Activated CD8-positive, alpha-beta memory T cell treated with anti-CD3 and anti-CD28 coated beads for 1 hour (primary cell): ENCODE measurements at regions not wholly inside any gene's neighbourhood (a gene's known extent, or its start where the extent isn't known, plus 50 kb on each side); places are given as distances from the start of the nearest gene placed in this dataset.

Experiments used
- DNase-seq, 2 donors: peaks; one replicate each; pipeline ENCODE4 v3.0.0-alpha.2; 2020; ENCODE audit warnings: low read depth in 1 of 2; ENCODE audit errors: extremely low read depth in 1 of 2

DNA sequence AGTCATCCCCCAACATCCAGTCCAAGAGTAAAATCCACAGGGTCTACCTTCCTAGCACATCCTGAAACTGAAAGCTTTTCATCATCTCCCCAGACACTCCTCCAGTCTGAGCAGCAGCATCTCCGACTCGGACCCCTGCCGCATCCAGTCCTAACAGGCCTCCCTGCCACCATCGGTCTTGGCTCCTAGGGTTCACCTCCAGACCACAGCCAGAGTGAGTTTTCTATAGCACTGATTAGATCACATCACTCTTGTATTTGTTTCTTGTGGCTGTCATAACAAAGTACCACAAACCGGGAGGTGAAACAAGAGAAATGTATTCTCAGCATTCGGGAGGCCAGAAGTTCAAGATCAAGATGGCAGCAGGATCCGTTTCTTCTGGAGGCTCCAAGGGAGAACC, 187.8 kb downstream of the TOMM20 start:
- DNase-seq: no peak

DNA sequence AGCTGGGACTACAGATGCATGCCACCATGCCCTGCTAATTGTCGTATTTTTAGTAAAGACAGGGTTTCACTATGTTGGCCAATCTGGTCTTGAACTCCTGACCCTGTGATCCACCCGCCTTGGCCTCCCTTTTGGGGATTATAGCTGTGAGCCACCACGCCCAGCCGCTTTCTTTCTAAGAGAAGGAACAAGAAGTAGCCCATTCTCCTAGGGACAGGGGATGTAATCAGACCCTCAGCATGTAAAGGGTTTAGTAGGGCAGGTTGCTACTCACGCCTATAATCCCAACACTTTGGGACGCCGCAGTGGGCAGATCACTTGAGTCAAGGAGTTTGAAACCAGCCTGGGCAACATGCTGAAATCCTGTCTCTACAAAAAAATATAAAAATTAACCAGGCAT, 189.7 kb downstream of the TOMM20 start:
- no peak for DNase-seq

DNA sequence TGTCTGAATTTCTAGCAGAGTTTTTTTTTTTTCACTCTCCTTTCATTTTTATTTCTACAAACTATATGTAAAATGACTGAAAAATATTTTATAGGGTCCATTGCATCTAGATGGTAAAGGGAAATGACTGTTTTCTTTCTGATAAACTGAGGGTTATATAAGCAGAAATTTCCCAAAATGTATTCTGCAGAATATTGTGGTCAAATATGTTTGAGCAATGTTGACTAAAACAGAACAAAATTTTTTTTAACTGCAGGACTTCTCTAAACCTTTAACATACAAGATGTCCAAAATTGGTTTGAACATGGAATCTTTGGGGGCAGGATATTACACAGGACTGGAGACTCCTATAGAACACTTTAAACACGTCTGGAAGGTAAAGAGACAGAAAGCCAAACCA, 190.5 kb downstream of the TOMM20 start:
- no peak for DNase-seq

DNA sequence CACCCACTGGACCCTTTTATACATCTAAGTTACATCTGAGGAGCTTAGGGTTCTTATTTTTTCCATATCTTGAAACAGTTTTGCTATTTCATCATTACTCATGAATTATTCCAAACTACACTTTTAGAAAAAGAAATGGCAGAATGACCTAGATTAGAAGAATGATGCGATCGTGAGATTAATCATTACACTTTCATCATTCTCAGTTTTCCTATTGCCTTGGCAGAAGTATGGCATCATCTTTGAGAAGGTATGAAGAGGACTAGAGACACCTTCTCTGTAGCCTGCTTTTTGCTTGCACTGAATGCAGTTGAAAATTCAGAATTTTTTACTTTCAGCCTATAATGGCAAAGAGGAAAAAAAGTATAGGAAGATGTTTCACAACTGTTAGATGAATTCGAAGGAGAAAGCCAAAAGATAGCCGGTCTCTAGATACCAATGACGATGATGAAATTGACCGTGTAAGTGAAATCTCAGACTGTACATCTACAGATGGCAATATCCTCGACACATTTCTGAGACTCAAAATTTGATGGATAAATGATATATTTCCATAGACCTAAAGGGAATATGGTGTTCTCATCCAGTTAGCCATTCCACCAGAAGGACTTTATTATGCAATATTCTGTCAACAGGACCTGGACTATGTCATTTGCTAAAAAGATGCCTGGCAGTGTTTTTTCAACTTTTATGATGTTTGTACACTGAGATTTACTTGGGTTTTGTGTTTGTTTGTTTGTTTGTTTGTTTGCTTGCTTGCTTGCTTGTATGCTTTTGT, 191.8 kb downstream of the TOMM20 start:
- no peak for DNase-seq

DNA sequence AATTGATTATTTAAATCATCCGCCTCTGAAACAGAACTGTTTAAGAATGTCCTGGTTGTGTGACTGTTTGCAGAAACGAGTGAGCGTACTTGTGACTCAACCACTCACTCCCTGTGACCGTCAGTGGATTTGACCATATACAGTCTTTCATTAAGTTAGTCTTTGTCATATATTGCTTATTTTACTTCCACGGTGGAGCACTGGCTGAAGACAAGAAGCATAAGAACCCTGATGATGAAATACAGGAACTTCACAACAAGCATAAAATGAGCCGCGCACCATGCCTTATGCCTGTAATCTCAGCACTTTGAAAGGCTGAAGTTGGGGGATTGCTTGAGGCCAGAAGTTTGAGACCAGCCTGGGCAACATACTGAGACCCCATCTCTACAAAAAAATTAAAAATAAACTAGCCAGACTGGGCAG, 194.0 kb downstream of the TOMM20 start:
- DNase-seq: no peak

DNA sequence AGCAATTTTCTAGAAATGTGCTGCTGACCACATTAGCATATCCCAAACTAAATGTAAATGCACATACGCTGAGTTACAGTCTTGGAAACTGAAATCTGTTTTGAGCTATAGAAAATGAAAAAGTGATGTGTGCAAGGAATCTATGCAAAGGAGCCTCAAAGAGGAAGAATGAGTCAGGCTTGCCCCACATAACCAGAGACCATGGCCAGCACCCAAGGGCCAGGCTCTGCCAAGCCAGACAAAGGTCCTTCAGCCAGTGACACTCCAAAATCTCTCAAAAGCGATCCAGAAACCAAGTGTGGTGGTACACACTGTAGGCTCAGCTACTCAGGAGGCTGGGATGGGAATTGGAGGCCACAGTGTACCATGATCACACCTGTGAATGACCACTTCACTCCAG, 195.2 kb downstream of the TOMM20 start:
- DNase-seq: no peak

DNA sequence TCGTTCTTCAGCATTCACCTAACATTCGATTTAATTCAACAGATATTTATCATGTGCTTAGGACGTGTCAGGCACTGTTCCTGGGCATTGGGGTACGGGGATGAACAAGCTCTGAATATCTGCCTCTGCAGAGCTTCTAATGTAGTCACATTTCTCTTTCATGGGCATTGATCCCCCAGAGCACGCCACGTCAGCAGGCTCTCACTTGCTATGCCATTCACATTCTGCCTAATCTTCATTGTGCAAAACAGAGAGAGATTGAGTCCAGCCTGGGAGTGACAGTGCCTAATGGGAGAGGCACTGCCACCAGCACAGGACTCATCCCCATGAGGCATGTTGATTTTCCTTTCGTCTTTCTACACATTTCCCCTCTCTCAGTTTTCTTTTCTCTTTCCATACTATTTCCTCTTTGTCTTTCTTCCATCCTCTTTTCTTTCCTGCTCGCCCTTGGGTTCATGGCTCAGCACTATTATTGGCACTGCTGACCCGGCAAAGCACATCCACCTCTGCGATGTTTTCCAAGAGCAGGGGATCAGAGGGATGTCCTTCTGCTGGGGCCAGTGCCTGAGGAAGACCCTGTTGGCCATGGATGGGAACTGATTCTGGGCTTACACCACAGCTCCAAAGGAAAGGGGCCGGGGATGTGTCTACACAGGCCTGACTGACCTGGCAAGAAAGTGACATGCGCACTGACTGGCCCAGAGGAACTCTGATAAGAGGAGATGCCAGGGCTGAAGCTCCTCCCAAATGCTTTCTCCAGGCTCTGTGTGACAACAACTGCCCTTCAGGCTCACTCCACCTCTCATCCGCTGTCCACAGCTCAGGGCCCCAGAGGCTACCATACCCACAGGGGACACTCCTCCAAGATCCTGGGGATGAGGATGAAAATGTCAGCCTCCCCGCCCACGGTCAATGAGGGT, 195.9 kb downstream of the TOMM20 start:
- DNase-seq: no peak

DNA sequence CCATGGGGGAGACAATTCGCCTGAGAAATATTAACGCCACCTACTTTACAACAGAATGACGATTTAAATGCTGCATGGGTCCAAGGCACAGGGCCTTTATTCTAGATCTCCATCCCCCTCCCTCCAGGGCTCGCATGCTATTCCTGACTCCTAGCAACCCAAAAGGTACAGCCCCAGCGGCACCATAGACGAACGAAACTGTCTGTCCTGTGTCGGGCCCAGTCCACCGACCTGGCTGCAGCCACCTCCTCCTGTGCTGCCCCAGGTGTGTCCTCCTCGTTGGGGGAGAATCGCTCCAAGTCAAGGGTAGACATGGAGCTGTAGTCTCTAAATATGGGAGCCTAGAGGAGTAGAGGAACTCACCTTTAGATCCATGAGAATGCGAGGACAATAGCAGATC, 196.5 kb downstream of the TOMM20 start:
- DNase-seq: no peak

DNA sequence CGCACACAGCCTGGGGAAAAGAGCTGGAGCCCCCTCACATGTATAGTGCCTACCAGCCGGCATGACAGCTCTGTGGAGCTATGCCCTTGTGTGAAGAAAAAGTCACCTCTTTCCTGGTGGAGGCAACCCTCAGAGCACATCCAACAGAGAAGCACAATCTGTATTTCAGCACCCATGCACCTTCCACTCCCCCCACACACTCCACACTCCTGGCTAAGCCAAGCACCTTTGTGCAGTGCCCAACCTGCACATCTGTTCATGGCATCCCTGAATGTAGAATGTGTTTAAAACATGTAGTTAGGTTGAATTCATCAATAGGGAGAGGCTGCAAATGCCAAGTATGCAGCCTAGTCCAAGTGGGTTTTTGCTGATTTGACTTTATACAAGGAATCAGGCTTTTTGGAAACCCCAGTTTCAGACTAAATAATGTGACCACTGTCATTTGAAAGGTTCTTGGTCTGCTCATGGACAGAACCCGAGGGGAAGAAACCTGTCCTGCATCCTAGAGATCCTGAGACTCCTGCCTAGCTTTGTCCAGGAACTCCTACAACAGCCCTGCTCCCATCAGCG, 197.1 kb downstream of the TOMM20 start:
- no peak for DNase-seq

DNA sequence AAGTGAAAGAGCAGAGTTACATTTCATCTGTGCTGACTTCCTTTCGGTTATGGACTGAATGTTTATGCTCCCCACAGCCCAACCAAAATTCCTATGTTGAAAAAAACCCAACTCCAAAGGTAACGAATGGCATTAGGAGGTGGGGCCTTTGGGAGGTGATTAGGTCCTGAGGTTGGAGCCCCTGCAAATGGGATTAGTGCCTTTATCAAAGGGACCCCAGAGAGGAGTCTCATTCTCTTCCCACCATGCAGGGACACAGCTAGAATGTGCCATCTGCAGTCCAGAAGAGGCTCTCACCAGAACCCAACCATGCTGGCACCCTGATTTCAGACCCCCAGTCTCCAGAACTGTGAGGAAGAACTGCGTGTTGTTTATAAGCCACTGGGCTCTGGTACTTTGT, 199.3 kb downstream of the TOMM20 start:
- DNase-seq: no peak

DNA sequence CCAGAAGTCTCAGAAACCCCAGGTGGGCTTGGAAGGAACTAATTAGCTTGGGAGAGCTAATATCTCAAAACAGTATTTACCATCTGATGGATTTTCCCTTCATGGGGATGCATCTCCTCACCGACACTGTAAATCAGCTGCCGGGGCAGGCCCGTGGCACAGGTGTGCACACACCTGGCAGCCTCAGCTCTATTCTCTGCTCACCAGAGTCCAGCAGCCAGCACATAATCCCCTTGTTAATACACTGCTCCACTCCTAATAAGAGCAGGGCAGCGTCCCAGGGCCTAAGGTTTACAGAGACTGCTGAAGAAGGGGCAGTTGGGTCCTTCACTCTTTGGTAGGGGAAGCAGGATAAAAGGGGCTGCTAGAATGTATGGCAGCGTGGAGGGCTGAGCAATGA, 200.0 kb downstream of the TOMM20 start:
- no peak for DNase-seq

DNA sequence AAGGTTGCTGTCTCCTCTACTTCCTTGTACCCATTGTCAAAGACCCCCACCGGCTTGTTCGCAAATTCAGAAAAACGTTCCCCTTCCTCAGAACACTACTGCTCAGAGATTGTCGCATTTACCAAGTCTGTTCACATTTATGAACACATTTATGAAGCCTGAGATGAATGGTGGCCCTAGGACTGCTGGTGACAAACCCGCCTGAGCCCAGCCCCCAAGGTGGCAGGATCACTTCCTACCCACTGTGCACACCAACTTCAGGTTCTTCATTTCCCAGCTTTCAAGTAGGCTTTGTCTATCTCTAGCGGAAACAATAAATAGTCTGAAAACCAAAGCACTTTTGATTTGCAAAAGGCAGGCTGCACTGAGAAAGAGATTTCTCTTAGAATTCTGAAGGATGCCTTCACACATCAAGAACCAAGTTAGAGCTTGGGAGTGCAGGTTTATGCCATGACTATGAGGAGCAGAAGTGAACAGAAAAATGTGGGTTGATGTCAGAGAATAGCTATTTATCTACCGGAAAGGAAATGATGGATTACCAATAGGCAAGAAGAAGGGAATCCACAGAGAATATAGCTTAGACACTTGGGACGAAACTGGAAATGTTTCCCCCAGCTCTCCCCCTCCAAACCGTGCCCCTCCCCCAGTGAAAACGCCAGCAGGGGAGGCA, 200.5 kb downstream of the TOMM20 start:
- no peak for DNase-seq

DNA sequence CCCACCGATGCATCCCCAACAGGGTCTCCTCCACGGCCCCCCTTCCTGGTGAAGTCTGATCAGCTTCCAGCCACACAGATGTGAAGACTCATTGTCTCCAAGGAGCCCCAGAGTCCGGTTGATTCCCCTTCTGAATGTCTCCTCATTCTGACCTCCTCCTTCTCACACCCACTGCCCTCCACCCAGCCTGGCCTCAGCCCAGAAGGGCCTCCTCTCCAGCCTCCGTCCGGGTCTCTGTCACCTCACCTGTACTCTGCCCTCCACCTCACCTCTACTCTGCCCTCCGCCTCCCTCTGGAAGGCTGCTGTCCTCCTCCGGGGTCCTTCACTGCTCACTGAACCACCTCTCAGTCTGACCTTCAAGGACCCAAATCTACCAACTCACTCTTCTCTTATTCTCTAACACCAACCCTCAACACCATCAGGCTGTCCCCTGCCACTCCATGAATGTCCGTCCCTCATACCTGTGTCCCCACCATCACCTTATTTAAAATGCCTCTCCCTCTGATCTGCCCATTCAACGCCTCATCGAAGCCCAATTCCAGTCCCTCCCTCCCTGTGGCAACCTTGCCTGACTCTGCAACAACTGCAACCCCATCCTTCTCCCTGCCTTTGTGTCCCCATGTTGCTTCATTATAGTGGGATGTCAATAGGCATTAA, 201.2 kb downstream of the TOMM20 start:
- DNase-seq: no peak

DNA sequence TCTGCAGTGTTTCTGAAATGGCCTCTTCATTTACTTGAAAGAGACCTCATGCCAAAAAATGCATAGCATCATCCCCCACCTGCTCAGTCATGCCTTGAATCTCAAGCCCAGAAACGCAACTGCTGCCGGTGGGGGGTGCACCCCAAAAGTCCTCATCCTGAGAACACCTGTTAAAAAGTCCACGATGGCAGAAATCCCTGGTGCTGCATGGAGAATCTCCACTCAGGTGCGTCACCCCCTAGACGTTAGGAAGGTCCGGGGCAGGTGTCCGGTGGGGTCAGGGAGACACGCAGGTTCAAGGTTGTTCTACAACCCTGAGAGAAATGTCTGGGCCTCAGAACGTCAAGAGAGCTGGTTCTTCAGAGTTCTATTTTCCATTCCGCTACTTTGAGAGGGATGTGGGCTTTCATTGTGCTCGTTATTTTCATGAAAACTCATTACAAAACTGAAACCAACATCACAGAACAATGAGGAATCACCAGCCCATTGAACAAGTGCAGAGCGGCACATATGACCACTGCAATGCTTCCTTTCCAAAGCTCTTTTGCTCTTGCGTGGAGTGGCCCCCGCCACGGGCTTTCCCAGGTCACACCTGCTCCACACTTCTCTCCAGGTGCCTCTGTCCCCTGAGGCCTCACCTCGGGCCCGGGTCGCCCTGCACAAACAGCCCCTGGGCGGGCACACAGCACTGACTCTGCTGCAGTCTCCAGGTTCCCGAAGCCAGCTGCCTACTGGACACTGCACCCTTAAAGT, 201.9 kb downstream of the TOMM20 start:
- no peak for DNase-seq

DNA sequence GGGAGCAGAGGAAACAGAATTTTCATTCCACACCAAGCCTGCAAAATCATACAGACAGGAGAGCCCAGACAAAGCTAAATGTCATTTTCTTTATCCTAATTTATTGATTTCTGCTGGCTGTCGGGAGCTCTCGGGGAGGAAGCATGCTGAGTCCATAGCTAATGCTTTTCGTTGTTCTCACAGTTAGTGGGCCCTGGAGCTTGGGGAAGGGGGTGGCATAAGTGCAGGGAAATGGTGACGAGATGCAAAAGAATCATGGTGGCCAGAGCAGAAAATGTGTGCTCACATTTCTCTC, 202.4 kb downstream of the TOMM20 start:
- DNase-seq: no peak

DNA sequence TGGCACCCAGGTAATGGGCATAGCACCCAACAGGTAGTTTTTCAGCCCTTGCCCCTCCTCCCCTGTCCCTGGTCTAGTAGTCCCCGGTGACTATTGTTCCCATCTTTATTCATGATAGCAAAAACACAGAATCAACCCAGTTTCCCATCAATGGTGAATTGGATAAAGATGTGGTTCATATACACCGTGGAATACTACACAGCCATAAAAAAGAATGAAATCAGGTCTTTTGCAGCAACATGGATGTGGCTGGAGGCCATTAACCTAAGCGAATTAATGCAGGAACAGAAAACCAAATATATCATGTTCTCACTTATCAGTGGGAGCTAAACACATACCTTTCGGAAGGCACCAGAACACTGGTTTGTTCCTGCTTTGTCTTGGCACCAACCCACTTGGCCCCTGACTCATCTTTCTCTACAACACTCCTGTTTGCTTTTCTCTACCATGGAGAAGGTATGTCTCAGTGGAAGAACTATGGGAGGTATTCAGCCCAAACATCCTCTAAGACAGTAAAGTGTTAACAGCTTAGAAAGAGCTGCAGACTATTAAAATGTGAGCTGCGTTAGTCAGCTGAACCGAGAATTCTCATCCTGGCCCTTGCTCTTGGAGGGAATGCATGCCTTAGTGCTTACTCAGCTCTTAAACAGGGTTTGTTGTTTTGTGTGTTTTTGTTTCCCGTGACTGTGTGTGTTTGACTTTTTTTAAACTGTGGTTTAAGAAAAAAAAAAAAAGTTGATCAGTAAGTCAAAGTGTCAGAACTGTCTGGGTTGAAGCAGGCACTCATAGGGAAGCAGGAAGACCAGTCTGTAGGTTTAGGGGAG, 203.0 kb downstream of the TOMM20 start:
- no peak for DNase-seq

DNA sequence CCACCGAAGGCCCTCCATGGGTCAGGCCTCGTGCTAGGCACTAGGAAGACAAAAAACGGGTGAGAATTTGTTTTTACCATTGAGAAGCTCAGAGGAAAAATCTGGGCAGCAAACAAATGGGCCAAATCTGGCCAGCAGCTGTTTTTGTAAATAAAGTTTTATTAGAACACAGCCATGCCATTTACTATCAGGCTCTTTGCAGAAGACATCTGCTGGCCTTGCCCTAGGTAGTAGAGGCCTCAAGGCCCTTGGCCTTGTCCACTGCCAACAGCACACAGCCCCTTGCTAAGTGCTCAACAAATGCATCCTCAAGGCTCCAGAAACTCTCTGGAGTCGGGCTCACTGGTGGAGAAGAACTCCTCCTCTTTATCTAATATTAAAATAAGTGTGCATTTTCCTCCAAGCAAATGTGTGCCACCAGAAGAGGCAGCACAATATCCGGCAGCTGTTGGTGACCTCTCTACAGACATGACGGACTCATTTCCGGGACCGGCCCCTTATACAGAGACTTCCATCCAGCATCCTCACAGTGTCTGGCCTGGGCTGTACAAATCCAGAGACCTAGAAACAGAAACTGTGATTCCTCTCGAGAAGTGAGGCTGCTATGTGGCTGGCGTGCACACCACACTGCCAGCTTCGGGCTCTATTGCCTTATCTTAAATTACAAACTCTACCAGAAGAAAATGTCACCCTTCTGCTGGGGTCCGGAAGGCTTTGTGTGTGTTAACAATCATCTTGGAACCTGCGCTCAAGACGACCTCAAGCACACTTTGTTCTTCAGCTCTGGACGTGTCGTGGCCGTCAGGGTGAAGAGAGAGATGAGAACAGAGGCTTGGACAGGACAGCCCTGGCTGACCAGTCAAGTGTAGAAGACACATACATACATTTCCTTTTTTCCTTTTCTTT, 203.9 kb downstream of the TOMM20 start:
- DNase-seq: no peak

DNA sequence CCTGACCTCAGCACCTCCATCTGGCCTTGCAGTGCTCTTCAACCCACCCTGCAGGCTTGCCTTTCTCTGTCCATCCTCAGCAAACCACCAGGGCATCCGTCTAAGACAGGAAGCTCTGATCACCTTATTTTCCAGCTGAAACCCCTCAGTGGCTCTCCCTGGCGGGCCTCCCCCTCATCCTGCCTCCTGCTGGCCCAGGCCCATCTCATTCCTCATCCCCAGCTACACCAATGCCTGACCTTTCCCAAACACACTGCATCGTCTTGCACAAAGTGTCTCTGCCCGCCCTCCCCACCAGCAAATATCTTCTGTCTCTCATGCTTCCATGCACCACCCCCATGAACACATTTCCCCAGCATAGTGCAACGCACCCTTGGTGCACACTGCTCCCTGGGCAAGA, 205.0 kb downstream of the TOMM20 start:
- DNase-seq: no peak
